Ovary (tissue), 3 donors: ENCODE measurements at regions not wholly inside any gene's neighbourhood (a gene's known extent, or its start where the extent isn't known, plus 50 kb on each side); places are given as distances from the start of the nearest gene placed in this dataset.

Experiments used
- CTCF ChIP-seq, 3 donors: fragments of 450-650 bp in 2 of 3; fragments of 200-600 bp in 1 of 3; IDR thresholded peaks; one replicate each; pipeline versions ENCODE4 v1.5.1 to v1.8.0; 2016 to 2022; ENCODE audit warnings: antibody characterized with exemption in 3 of 3, mild to moderate bottlenecking in 1 of 3
- EP300 ChIP-seq: sonication (generic); formaldehyde crosslinking; IDR thresholded peaks from one replicate; pipeline ENCODE4 v1.6.1; 2017; ENCODE audit warnings: antibody characterized with exemption
- donor health status: DM: no; HTN: no; CAD: no.

- TF ChIP-seq CTCF (IDR thresholded peaks at IDR 0.05) (no peak), EP300 (no peak)
Measured at GRCh38 chr19:29439688-29440550, 85.9 kb upstream of the VSTM2B start.
